LNCAP (cell line): ENCODE measurements at regions not wholly inside any gene's neighbourhood (a gene's known extent, or its start where the extent isn't known, plus 50 kb on each side); places are given as distances from the start of the nearest gene placed in this dataset.

Experiments
- TF ChIP-seq, protein P1 (sequence below): fragments of 450-650 bp; IDR thresholded peaks from 2 replicates; pipeline ENCODE4 v1.5.1; 2017; ENCODE audit warnings: mild to moderate bottlenecking

DNA sequence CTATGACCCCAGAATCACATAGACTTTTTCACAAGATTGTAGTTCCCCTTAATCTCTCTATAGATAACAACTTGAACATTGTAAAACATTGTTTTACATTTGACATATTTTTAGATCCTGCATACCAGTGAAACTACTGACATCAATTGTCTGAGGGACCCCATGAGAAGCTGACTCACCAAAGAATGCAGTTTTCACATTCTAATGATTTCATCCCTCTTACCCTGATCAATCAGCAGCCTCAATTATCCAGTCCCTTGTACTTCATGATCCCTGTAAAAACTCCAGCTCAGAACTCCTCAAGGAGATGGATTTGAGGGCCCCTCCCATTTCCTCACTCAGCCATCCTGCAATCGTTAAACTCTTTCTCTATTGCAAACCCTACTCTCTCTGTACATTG lies 411.0 kb upstream of the NDST3 start:
- TF ChIP-seq, protein P1, sequence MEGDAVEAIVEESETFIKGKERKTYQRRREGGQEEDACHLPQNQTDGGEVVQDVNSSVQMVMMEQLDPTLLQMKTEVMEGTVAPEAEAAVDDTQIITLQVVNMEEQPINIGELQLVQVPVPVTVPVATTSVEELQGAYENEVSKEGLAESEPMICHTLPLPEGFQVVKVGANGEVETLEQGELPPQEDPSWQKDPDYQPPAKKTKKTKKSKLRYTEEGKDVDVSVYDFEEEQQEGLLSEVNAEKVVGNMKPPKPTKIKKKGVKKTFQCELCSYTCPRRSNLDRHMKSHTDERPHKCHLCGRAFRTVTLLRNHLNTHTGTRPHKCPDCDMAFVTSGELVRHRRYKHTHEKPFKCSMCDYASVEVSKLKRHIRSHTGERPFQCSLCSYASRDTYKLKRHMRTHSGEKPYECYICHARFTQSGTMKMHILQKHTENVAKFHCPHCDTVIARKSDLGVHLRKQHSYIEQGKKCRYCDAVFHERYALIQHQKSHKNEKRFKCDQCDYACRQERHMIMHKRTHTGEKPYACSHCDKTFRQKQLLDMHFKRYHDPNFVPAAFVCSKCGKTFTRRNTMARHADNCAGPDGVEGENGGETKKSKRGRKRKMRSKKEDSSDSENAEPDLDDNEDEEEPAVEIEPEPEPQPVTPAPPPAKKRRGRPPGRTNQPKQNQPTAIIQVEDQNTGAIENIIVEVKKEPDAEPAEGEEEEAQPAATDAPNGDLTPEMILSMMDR: no peak

DNA sequence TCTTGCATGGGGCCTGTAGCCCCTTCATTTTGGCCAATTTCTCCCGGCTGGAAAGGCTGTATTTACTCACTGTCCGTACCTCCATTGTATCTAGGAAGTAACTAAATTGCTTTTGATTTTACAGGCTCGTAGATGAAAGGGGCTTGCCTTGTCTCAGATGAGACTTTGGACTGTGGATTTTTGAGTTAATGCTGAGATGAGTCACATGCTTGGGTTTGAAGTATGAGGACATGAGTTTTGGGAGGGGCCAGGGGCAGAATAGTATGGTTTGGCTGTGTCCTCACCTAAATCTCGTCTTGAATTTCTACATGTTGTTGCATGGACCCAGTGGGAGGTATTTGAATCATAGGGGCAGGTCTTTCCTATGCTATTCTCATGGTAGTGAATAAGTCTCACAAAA lies 407.6 kb upstream of the NDST3 start:
- TF ChIP-seq, protein P1: no peak

DNA sequence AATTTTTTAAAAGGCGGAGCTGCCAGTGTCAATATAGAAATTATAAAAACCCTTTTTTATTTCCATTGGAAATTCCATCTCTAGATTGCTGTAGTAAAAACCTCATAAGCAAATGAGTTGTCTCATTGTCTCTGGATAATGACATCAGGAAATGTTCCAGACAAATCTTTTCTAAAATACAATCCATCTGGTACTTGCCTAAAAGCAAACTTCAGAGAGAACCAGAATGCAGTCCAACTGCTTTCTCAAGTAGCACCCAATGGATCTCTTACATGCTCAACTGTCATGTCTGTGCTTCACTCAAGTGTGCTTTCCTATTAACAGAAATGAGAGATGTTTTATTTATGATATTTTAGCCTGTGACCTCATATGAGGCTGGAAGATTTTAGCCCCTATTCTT lies 399.6 kb upstream of the NDST3 start:
- TF ChIP-seq, protein P1: no peak

DNA sequence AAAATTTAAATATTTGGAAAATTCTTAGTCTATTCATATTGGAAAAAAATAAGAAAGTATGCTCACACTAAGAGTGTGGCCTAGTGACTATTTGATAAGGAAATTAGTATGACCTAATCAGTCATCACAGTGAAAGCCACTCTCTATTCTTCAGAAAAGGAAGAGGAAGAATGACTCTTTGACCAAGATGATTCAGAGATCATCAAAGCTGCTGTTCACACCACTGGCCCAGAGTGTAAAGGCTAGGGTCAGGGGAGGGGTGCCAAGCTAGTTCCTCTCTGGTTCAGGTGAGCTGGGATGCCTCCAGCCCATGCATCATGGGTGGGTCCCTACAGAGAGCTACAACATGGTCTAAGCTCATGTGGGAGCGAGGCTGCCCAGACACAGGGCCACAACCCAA lies 396.9 kb upstream of the NDST3 start:
- TF ChIP-seq, protein P1: no peak

DNA sequence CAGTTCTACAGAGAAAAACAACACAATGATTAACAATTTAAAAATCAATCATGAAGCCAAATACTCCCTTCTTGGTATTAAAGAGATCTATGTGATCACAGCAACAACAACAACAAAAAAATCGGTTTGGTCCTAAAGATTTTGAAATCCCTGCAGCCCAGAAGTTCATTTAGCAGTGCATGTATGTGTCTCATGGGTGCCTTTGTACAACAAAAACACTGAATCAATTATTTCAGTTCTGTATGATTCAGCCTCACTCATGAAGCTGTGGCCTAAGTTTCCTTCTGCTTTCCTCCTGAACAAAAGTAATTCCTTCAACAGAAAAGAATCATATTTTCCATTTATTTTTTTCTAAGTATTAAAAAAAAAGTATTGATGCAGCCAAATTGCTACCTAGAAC lies 393.4 kb upstream of the NDST3 start:
- TF ChIP-seq, protein P1: no peak

DNA sequence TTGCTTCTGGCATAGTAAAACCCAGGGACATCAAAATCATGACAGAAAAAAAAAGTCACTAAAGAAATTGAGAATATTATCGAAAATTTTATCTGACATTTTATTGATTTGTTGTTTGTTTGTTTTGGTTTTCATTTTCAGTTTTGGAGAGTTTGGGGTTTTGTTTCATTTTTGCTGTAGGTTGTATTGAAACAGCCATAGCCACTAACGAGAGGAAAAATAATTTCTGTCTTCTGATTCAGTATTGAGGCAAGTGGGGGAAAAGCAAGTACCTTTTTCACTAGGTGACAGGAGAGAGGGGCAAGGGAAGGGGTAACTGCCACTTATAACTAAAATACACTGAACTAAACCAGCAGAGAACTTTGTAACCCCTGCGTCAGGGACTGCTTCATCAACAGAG lies 392.8 kb upstream of the NDST3 start:
- TF ChIP-seq, protein P1: no peak

DNA sequence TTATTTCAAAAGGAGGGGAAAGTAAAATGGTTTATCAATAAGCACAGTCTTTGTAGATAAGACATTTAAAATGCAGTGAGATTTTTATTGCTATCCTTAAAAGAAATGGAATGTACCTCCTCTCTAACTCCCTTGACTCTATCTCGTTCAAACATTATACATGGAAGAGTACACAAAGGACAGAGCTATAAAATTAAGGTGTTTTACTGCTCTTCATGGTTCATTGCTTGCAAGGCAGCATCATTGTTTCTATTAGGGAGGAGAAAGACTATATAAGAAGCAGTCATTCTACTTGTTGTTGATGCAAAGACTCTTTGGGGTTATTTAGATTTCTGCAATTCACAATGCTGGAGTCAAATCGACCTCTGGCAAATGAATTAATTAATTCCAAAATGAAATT lies 380.2 kb upstream of the NDST3 start:
- TF ChIP-seq, protein P1: no peak

DNA sequence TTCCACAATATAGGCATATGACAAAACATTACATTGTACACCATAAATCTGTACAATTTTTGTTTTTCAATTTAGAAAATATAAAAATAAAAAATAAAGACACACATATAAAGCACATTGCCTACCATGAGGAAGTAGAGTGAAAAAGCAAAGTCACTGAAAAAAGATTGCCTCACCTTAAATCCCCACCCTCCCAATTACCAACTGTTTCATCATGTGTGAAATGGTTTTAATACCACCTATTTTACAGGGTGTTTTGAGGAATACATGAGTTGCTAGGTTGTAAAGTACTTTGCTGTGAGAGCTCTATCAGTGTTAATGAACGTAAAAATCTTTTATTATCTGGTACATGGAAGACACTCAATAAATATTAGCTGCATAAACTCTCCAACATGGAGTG lies 373.6 kb upstream of the NDST3 start:
- TF ChIP-seq, protein P1: no peak
